M059J (cell line): ENCODE measurements at regions not wholly inside any gene's neighbourhood (a gene's known extent, or its start where the extent isn't known, plus 50 kb on each side); places are given as distances from the start of the nearest gene placed in this dataset.

Source experiments
- DNase-seq: peaks from one replicate; pipeline ENCODE4 v3.0.0-alpha.2; 2012; ENCODE audit warnings: low read depth

DNA sequence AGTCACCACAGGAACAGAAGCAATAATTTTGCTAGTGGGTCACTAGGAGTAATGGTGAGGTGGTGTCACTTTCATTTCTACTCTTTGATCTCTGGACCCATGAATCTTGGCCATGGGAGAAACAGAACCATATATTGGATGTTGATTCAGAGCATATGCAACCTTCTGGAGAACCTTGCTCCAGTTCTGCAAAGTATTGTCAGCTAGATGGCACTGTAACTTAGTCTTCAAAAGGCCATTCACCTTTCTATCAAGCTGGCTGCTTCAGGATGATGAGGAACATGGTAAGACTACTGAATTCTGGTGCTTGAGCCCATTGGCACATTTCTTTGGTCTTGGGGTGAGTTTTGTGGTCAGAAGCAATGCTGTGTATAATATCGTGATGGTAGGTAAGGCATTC, 129.1 kb upstream of the FBN2 start:
- DNase-seq = no peak

DNA sequence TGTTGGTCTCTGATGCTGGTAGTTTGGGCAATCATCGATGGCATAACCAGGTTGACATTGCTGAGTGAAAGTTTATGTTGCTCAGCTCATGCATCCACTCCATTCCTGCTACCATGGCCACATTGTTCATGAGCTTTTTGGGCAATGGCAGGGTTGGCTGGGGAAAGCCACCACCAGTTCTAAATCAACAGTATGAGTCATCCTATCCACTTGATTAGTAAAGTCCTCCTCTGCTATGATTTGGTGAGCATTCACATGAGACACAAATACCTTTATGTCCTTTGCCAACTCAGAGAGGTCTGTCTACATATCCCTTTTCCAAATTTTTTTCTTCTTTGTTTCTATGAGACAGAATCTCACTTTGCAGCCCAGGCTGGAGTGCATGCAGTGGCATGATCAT, 129.7 kb upstream of the FBN2 start:
- DNase-seq = no peak

DNA sequence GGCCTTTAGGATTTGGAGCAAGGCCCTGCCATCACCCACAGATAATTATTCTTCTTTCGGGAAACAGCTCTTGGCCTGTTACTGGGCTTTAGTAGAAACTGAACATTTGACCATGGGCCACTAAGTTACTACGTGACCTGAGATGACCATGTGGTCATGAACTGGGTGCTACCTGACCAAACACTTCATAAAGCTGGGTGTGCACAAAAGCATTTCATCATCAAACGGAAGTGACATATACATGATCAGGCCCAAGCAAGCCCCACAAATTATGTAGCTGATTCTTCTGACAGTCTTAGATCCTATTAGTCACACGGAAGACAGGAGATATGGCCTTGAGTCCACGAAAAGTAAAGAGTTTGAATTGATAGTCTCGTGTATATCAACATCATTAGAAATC, 130.9 kb upstream of the FBN2 start:
- DNase-seq = no peak

DNA sequence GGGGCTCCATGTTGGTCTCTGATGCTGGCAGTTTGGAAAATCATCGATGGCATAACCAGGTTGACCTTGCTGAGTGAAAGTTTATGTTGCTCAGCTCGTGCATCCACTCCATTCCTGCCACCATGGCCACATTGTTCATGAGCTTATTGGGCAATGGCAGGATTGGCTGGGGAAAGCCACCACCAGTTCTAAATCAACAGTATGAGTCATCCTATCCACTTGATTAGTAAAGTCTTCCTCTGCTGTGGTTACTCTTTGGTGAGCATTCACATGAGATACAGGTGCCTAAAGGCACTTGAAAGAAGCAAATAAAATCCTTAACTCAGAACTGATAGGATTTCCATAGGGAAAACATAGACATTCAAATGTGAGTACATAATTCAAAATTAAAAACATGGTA, 131.8 kb upstream of the FBN2 start:
- DNase-seq = no peak

DNA sequence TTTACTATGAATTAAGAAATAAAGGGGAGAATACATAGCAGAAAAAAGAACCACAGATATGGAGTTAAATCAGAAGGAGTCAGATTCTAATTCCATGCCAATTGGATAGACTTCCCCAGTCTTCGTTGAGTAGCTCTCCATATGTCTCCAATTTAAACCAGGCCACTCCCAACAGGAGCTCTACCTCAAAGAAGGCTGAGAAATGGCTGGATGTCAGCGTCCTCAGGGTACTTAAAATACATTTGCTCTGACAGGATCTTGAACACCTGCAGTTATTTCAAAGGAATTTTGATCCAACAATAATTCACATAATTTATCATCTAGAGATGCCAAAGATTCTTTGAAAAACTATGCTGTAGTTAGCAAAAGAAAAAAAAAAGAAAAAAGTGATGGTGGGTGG, 133.9 kb upstream of the FBN2 start:
- DNase-seq = no peak

DNA sequence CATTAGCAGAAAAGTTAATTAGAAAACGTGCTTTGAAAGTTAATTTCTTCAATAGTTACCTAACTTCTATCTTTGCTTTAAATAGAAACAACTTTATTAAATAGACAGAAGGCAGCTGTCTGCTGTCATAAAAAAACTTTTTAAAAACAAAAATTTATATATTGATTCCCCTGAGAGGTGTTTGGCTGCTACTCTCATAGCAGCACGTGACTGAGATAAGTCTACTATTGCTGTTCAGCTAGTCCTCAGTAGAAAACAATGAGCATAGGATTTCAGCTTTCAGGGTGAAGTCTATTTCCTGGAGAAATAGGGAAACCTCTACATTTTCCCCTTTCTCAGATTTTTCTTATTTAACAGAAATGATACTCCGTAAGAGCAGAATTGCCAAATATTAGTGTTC, 135.0 kb upstream of the FBN2 start:
- no peak for DNase-seq

DNA sequence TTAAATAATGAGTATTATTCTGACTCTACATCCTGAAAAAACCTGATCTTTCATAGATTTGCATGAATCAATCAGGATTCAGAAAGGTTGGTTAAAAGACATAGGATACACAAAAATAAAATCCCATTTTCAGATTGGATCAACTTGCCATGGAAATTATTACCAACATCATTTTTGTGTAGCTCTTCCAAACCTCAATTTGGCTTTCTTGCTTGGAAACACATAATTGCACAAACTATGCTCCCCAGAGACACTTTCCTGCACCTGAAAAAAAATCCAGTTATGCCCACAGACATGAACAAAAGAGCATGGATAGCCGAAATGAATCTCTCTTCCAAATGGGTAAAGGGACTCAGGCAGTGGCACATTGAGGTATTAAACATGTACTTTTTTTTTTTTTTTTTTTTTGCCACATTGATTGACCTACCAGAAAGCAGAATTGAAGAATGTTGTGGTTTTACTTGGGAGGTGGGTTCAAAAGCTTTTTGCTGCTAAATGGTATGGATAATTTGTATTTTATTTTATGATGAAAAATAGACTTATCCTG, 135.4 kb upstream of the FBN2 start:
- no peak for DNase-seq

DNA sequence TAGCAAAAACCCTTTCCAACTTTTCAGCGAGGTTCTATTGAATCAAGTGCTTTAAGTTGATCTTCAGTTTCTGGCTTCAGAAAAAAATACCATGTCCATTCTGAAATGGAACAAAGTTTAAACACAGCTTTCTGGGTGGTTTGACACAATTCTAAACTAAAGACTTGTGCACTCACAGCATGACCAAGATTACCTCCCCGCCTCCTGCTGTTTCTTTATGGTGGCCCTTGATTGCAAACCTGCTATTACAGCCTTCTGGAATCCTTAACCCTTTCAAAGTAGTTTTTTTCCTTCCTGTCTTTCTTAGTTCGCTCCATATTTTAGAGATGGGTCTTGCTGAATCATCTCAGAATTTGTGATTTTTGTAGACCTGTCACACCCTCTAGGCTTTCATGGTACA, 135.9 kb upstream of the FBN2 start:
- no peak for DNase-seq

DNA sequence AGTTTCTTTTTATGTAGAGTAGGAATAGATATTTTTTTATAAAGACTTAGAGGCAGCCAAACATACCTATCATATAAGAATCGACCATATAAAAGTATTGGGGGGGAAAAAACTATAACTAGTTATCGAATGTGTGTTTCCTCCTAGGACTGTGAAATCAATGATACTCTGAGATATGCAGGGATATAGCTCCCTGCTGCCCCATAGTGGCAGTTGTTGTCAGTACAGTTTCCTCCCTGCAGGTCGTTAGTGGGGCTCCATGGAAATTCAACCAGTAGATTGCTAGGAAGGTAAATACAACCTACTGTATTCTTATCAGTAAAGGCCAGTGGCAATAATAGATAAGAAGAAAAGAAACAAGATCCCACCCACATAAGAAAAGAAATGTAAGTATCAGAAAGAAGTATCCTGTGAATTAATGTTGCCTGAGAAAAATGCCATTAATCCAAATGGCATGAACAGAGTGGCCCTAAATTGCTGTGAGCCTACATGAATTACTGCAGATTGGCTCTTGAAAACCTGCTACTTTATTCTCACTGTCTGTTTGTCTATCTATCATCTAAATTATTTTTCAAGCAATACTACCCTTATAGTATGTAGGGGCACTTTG, 136.9 kb upstream of the FBN2 start:
- DNase-seq = peak; percentile 33

DNA sequence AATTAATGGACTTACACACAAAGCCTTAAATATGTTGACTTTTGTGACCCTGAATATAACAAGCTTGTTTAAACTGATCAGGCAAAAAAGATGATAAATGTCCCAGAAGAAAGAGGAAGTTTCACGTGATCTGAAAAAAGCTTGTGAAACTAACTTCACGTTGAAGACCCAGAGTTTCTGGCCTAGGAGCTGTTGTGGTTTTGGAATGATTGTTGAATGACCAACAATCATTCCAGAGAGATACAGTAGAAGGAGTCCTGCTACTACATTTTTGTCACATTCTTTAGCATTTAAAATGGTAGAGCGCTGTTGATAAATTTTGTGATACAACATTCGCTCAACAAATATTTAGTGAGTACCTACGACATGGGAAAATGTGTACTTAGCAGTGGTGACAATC, 143.1 kb upstream of the FBN2 start:
- DNase-seq = no peak

DNA sequence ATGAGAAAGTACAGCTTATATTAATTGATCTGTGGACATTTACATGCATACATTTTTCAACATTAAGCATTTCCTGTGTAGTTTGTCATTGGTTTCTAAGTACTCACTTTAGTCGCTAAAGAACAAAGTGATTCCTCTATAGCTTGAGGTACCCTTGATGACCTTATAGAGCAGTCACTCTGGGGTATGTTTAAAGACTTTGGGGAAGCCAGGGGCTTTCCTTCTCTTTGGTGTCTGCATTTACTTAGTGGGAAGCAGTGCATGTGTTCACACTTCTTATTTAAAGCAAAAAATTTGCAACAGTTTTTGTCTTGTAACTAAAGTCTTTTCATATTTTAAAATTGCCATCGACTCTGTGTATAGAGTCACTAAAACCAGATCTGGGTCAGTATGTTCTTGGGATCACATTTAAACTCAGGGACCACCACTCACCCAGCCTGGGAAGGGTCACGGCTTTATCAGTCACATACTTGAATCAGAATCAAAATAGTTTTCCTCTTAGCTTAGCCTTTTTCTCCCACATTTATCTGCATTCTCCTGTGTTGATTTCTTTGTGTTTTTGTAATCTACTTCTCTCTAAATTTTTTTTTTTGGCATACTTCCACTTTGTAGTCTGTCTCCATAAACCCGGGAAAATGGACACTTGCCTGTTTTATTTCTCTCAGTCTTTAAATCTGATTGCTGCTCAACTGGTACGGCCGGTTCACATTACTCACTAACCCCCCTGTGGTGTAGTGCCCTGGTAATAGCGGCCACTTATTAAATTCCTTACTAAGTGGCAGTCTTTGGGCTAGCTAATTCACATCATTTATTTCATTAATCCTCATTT, 143.9 kb upstream of the FBN2 start:
- no peak for DNase-seq

DNA sequence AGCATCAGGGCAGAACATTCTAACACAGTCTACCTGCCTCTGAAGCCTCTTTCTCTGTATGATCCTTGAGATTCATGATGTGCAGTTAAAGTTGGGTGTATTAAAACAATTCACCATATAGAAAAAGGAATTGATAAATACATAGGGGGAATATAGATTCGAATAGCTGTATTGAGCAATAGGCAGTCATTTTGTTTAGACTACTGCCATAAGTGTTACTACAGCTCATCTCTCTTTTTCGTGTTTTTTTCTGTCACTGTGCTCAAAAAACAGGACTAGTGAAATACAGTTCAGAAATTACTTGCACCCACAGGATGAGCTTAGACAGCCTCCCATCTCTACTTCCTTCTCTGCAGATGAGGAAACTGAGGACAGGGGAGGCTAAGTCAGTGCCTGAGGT, 144.6 kb upstream of the FBN2 start:
- DNase-seq = no peak

DNA sequence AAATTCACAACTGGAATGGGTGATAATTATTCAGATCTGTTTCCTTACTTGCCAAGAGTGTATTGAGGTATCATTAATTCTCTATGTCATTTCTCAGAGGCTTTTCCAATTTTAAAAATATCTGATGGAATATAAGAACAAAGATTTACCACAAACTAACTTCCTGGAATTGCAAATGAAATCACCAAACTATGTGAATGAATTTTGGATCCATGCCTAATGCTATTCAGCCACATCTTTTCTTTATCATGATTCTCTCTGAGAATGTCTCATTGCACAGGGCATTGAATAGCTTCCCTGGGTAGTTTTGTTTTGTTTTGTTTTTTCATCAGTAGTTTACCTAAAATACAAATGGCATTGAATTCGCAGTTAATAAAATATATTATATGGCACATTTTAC, 146.9 kb upstream of the FBN2 start:
- no peak for DNase-seq

DNA sequence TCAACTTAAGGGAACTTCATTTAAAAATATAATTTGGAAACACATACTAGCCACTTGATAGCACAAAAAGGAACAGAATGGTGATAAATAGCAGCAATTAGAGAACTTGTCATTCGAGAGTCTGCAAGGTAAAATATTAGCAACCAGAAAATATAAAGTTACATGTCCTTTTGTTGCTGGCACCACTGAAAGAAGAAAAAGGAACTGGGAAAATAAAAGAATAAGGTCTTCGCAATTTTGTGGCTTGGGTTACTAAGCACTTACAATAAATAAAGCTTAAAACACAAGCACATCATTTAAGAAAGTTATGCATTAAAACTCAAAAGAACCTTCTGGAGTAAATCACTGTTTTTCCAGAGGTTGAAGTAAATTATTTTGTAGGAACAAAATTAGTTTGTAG, 149.9 kb upstream of the FBN2 start:
- DNase-seq = no peak

DNA sequence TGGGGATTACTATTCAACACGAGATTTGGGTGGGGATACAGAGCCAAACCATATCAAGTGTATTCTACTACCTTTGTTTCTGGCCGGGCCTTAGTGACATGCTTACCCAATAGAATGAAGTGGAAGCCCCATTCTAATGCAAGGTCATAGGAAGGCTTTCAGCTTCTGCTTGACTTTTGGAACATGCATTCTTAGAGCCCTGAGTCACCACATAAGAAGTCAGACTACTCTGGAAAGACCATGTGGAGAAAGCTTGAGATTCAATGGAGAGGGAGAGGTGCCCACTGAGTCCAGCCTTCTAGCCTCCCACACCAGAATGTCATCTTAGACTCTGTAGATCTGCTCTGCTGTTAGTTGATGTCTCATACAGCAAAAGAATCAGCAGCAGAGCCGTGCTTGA, 155.7 kb upstream of the FBN2 start:
- no peak for DNase-seq

DNA sequence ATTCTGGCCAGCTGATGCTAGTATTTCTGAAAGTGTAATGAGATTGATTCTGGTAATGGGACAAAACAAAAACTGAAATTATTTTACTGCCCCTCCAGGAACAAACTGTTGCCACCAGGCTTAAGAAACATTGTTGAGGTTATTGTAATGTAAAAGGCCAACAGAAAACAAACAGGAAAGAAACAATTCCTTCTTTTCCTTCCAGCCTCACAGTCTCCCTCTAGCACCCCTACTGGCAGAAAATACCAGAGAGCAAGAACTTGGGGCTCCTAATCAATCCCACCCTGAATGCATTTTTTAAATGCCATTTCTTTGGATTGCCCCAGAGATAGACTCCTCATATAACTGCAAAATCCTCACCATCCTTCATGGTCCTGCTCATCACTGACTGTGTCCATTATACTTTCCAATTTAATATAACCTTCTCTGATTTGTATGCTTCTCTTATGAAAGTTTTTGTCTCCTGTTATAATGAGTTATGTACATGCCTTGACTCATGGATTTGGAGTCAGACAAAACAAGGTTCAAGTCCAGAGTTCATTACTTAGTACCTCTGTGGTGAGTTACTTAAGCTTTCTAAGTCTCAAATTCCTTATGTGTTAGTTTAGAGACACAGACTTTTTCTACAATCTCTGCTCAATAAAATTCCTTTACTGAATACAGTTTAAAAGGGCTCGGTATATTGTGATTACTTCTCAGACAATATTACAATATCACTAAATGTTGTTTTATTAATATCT, 157.9 kb upstream of the FBN2 start:
- no peak for DNase-seq

DNA sequence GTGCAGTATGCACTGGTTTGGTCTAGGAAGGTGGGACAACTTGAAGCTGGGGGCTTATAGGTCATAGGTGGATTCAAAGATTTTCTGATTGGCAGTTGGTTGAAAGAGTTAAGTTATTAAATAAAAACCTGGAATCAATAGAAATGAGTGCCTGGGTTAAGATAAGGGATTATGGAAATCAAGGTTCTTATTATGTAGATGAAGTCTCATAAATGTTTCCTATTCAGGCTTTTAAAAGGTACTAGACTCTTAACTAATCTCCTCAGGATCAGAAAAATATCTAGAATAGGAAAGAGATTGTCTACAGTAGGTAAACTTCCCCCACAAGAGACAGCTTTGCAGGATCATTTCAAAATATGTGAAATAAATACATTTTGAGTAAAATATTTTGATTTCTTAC, 163.3 kb upstream of the FBN2 start:
- DNase-seq = no peak

DNA sequence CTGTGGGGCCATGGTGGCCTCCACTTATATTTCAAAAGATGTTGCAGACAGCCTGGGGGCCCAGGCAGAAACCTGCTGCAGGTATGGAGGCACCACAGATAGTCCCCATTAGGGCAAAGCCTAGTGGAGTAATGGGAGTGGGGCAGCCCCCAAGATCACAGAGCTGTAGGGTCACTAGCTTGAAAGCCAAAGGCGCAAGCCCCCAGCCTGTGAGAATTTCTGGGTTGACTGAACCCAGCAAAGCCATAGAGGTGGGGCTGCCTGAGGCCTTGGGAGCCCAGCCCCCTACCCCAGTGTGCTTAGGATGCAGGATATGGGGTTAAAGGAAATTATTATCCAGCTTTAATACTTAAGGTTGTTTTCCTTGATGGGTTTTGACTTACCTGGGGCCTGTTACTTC, 165.3 kb upstream of the FBN2 start:
- DNase-seq = no peak

DNA sequence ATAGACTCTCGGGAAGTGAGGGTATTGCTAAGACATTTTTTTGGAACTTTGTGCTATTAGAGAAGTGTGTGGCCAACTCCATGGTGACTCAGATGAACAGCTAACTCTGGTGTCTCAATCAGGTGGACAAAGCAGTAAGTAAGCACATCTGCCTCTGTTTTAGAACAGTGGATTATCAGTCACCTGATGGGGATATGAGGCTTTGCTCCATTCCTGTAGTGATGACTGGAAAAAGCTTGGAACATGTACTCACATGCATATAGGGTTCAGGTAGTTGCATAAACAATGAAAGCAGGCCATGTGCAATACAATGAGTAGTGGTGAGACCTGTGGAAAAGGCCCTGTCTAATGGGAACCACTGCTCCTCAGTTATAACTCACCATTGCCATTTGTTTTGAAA, 168.2 kb upstream of the FBN2 start:
- DNase-seq = no peak

DNA sequence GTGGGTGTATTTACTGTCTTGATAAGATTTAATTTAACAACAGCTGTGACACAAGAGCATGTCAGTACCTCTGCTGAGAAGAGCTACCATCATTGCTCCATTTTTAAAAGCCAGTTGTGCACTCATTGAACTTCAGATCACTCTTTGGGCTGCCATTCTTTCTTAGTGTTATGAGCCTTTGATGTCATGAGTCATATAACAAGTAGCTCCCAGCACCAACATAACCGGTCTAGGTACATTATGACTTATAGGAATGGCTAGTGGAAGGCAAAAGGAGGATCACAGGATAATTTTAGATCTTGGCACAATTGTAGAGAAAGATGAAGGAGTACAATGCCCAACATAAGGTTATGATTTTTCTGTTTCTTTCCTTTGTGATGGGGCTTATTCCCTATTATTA, 170.8 kb upstream of the FBN2 start:
- DNase-seq = no peak

DNA sequence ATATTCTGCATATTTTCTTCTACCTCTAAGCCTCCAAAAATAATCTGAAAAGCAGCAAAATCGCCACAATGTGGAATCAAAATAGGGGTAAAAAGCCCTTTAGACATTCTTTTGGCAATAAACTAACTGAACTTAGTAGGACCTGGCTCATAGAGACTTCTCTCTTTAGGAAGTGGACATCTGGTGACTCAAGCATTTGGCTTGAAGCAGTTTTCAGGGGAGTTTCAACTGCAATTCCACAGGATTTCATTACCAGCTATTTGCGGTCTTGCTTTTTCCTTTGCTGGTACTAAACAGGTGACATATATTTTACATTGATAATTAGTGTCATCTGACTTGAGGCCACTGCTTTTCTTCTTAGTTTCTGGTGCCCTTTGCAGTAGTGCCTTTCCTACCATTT, 173.2 kb upstream of the FBN2 start:
- no peak for DNase-seq

DNA sequence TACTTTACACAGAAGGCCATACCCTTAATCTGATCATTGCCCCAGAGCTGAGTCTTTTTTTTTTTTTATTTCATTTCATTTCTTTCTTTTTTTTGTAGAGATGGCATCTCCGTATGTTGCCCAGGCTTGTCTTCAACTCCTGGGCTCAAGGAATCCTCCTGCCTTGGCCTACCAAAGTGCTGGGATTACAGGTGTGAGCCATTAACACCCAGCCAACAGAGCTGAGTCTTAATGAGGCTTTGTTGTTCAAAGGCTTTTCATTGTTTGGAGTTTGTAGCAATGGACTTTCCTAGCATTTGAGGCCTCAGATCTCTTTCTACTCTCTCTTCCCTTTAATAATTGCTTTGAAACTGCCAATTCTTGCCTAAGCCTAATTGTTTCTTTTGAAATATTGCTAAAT, 176.5 kb upstream of the FBN2 start:
- no peak for DNase-seq

DNA sequence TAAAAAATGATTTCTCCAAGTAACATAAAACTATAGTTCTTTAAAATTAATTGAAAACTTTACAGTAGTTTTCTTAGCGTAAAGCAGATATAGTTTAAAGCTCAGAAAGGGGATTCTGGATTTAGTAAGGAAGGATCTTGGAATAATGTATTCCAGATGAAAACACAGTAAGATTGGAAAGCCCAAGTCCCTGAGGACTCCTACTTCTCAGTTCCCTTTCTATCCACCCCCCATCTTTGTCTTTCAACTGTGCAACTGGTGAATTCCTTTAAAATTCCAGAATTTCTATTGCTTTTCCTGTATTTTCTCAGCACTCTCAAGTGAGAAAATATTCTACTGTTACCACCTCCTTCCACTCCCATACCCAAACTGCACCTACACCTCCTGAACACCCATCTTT, 184.5 kb upstream of the FBN2 start:
- no peak for DNase-seq
